ENCODE measurements at regions not wholly inside any gene's neighbourhood (a gene's known extent, or its start where the extent isn't known, plus 50 kb on each side); places are given as distances from the start of the nearest gene placed in this dataset.

GRCh38 chr12:68449196-68449595, 117.0 kb upstream of the MDM1 start:
- TF ChIP-seq CTCF (IDR thresholded peaks at IDR 0.05) (no peak), EP300 (IDR thresholded peaks at IDR 0.05; ENCODE audit: borderline replicate concordance in 1 of 2, low read depth in 1 of 2, low read length in 1 of 2) (no peak), PBX3 (IDR thresholded peaks at IDR 0.05) (no peak), ZBTB33 (IDR thresholded peaks at IDR 0.05; ENCODE audit: borderline replicate concordance, low read depth) (no peak), EZH2phosphoT487 (IDR thresholded peaks at IDR 0.05; ENCODE audit: borderline replicate concordance, low read depth) (no peak), REST (IDR thresholded peaks at IDR 0.05; ENCODE audit: low read depth, low read length) (no peak), GABPA (IDR thresholded peaks at IDR 0.05; ENCODE audit: low read depth) (no peak), RAD21 (IDR thresholded peaks at IDR 0.05; ENCODE audit: low read length) (no peak), RXRA (IDR thresholded peaks at IDR 0.05; ENCODE audit: borderline replicate concordance, low read depth) (no peak), POLR2AphosphoS5 (IDR thresholded peaks at IDR 0.05; ENCODE audit: low read depth, low read length) (no peak), RFX5 (IDR thresholded peaks at IDR 0.05; ENCODE audit: low read length) (no peak), YY1 (IDR thresholded peaks at IDR 0.05; ENCODE audit: low read depth) (no peak)
